ENCODE measurements at regions not wholly inside any gene's neighbourhood (a gene's known extent, or its start where the extent isn't known, plus 50 kb on each side); places are given as distances from the start of the nearest gene placed in this dataset.

- peak; percentile 65 for ATAC-seq
Measured at GRCh38 chr13:57018915-57019314, 121.8 kb upstream of the PRR20A start.

GRCh38 chr13:57030671-57031070 lies 110.0 kb upstream of the PRR20A start:
- DNase-seq (no peak), ATAC-seq (no peak)
- intact Hi-C loops (cut with DNase I, micrococcal nuclease) = no loop called here

More at GRCh38 chr13:57018915-57019314, 121.8 kb upstream of the PRR20A start:
- intact Hi-C loops (cut with DNase I, micrococcal nuclease) = no loop called here
- no peak for DNase-seq

- no peak for ATAC-seq
- intact Hi-C loops (cut with DNase I, micrococcal nuclease) = no loop called here
- DNase-seq = no peak
Measured at GRCh38 chr13:57036290-57036689, 104.4 kb upstream of the PRR20A start.

- ATAC-seq (peak; percentile 56), DNase-seq (no peak)
- intact Hi-C loops (cut with DNase I, micrococcal nuclease) = no loop called here
Measured at GRCh38 chr13:57044910-57045309, 95.8 kb upstream of the PRR20A start.

- ATAC-seq (peak; percentile 100), DNase-seq (no peak)
- intact Hi-C loops (cut with DNase I, micrococcal nuclease) = no loop called here
Measured at GRCh38 chr13:57045826-57046546, 94.7 kb upstream of the PRR20A start.

GRCh38 chr13:57056601-57057180 lies 84.0 kb upstream of the PRR20A start:
- DNase-seq (no peak), ATAC-seq (no peak)
- intact Hi-C loops (cut with DNase I, micrococcal nuclease) = no loop called here

- DNase-seq (no peak), ATAC-seq (no peak)
- intact Hi-C loops (cut with DNase I, micrococcal nuclease) = no loop called here
Measured at GRCh38 chr13:57063007-57063406, 77.7 kb upstream of the PRR20A start.

- no peak for DNase-seq
- no peak for ATAC-seq
- intact Hi-C loops (cut with DNase I, micrococcal nuclease) = no loop called here
Measured at GRCh38 chr13:57073983-57074382, 66.7 kb upstream of the PRR20A start.

GRCh38 chr13:57075588-57075987 lies 65.1 kb upstream of the PRR20A start:
- DNase-seq (no peak), ATAC-seq (no peak)
- intact Hi-C loops (cut with DNase I, micrococcal nuclease) = no loop called here

GRCh38 chr13:57087006-57087405 lies 53.7 kb upstream of the PRR20A start:
- intact Hi-C loops (cut with DNase I, micrococcal nuclease) = no loop called here
- ATAC-seq (no peak), DNase-seq (no peak)

Small RNAs in the stretch of these regions (microRNA-seq; reads per million reads assigned to microRNA genes)
- gene MIR1297 (0 reads per million in 2 donors), gene MIR5007 (0 reads per million in 2 donors)

All from left colon (tissue), 2 donors.